Hematopoietic multipotent progenitor cell treated with erythropoietin and hydrocortisone succinate and interleukin-3 and kit ligand, for 4 days (in vitro differentiated cells): ENCODE measurements at regions not wholly inside any gene's neighbourhood (a gene's known extent, or its start where the extent isn't known, plus 50 kb on each side); places are given as distances from the start of the nearest gene placed in this dataset.

Source experiments
- DNase-seq: peaks from one replicate; pipeline ENCODE4 v3.0.0-alpha.2; 2015

DNA sequence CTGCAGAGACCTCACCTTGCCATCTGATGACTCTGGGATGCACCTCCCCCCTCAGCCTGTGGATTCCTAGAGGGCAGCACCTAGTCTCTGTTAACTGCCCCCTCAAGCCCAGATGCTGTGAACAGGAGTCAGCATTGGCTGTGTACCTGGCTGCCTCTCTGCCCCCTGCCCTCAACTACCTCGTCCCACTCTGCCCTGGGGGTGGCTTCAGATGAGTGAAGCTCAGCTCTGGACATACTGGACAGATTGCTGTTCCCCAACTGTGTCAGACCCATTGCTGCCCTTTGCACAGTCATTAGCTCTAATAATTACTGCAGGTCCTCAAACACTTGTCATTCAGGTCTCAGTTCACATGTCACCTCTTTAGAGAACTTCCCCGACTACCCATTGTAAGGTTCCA is 182.1 kb upstream of the TSHZ3 start:
- DNase-seq: no peak

- DNase-seq: no peak
These were observed 182.8 kb upstream of the TSHZ3 start for GRCh38 chr19:31532034-31532433.

GRCh38 chr19:31533114-31533513 is 183.9 kb upstream of the TSHZ3 start:
- DNase-seq: no peak

DNA sequence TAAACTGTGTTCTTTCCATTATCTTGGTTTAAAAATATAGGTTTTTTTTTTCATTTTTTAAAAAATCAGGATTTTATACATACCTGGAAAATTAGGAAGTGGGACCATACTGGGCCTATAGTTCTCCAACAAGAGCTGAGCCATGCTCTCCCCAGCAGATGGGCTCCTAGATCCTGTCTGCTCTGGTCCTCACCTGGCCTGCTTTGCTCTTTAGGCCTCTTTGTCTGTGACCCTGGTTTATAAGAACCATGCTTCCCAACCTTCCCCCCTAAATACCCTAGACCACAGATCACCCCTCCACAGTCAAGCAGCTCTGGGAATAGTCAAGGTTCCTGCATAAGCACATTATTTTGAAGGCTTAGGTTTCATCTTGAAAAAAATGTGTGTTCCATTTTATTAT is 185.0 kb upstream of the TSHZ3 start:
- DNase-seq: no peak

DNA sequence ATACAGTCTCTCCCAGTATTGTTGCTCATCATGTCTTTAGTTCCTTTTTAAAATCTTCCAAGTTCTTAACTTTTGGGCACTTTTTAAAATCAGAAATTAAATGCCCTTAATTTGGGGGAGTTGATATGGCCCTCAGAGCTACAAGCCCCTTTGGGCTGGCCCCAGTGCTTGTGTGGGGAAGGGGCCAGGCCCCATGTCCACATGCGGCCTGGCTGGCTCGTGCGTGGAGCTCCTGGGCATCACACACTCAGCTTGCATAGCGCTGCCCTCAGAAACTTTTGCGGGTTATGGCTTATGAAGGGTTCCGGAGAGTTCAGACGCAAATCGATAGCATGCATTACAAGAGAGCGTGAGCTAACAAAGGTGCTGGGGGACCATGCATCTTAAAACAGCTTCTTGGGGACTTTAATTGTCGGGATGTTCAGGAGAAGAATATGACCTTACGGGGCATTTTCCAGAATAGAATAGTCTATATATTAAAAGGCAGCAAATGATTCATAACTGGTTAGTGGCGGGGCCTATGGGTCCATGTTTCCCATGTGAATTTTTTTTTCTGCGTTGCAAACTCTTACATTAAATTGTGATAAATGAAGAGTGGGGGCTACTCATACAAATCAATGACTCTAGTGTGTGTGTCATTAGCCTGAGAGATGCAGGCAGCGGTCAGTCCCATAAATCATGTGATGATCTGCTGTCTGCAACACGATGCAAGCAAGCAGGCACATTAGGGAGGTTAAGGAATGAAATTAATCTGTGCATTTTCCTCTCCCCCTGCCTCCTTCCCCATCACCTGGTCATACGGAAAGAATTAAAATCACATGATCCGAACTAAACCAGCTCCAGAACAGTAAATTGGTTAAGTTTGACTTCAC is 185.8 kb upstream of the TSHZ3 start:
- no peak for DNase-seq

DNA sequence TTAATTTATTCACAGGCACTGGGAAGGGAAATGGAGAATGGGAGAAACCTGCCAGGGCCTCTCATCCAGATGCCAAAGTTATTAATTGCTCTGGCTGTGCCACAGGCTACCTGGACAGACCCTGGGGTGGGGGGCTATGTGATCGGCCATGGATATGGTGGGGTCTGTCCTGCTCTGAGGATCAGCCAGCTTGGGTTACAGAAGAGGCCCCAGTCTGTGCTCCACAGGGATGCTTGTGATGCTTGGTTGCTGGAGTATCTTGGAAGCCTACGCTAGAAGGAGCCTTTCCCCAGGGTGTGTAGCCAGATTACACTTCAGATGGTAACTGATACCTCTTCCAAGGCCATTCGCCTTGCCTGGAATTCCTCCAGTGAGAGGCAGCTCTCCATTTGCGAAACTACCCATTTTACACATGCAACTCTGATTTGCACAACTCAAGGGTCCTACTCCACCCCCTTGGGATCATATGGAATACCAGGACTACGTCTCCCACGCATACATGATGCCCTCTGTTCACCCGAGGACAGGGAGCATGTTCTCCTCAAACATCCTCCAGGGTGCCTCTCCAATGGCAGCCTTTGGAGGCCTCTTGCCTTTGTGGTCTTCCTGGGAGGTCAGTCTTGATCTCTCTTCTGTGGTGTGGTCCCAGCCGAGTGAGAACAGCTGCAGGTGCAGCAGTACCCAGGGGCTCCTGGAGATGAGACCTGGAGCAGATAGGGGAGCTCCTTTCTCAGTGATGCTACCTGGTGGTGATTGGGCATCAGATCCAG is 186.6 kb upstream of the TSHZ3 start:
- no peak for DNase-seq

DNA sequence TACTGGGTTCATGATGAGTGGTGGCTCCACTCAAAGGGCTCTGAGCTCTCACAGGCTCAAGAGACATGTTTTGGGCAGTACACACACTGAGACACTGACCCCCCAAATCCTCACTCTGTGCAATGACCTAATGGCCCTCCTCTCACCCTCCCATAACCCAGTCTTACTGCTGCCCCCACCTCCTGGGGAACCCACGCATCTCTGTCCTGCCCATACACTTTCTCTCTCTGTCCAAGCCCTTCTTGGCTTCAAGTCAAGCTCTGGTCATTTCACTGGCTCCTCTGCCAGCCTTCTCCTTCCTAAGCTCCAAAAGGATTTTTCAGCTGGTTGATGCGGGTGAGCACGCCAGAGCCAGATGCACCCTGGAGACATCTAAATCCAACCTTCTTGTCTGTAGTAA is 187.9 kb upstream of the TSHZ3 start:
- DNase-seq: no peak

- DNase-seq: peak; percentile 40
These were observed 188.7 kb upstream of the TSHZ3 start for GRCh38 chr19:31537902-31538301.

DNA sequence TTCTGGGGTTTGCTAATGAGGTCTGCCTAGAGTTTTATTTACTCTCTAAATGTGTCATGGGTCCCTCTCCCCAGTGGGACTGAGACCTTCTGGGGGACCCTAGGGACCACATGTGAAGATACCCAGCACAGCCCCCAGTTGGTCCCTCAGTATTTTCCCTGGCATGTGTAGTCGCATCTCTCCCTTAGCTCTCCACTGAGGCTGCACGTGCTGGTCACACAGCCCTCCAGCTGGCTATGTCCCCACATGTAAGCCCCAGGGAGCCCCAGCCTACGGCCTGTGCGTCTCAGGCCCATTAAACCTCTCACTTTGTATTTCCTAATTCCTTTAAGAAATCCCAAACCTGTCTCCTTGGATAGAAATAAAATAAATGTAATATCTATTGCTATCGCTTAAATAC is 189.6 kb upstream of the TSHZ3 start:
- DNase-seq: no peak

DNA sequence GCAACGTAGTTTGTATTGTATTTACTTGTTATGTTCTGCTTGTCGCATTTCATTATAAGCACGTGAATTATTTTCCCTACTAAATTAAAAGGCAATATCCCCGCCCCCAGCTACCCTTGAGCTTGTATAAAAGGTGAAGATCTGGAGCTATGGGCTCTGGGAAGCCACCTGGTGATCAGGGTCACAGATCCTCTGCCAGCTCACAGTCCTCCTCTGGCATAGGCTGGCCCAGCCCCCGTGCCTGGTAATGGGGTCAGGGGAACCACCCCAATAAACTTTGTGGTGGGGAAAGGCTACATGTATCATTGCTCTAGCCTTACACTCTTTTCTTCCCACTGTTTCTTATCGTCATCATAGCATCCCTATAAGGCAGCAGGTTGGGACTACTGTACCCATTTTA is 190.2 kb upstream of the TSHZ3 start:
- DNase-seq: no peak

GRCh38 chr19:31541396-31541795 is 192.2 kb upstream of the TSHZ3 start:
- no peak for DNase-seq

DNA sequence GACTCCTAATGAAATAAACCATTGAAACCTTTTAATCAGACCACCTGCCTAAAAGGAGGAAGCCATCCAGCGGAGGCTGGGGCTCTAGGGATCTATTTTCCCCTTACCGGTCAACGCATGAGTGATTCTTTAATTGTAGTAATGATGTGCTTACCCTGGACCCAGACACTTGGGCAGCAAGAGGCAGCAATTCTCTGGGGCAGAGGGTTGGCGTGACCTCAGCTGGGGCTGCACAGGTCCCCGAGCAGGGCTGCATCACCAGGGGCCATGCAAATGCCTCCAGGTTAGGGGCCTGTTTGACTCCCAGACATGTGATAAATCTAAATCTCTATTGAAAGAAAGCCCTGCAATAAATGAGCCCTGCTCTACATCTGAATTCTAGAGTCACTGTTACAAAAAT is 194.2 kb upstream of the TSHZ3 start:
- DNase-seq: no peak

DNA sequence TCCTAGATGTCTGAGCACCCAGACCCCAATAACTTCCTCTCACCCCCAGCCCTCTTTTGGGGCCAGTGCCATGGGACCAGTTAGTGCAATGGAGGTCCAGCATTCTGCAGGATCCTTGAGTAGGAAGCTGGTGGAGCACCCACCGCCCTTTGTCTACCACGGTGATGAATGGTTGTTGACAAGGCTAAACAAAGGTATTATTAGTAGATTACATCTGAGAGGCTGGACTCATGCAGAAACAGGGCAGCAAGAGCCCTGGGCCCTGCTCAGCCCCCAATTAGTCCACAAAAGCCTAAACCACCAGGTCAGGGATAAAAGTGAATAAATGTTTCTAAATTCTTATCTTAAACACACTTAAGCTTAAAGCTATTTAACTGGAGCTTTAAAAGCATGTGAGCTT is 196.5 kb upstream of the TSHZ3 start:
- no peak for DNase-seq

DNA sequence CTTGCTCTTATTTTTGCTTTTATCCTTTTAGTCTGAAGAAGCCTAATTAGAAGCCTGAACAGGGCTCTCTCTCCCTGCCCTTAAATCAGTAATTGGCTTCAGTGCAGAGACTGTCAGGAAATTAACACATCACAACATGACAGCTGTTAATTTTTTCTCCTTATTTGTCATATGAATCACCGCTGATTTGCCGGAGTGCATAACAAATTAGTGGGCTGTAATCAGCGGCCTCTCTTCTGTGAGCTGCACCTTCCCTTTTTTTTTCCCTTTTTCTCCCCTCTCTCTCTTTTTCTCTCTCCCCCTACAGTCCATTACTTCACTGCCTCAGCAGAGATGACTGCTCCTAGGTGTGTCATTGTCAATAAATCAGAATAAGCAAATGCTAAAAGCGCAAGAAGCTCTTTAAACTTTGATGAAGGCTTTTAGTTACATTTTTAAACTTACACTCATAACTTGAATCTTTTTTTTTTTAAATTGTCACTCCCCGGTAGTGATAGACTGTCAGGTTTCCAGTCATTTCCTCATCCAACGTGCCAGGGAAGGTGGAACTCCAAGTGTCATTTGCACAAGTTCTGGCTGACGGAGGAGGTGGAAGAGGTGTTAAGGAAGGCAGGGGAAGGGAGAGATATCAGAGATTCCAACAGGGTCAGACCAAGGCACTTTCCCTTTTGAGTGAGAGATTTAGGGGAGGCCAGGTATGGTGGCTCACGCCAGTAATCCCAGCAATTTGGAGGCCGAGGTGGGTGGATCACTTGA is 197.1 kb upstream of the TSHZ3 start:
- DNase-seq: no peak

DNA sequence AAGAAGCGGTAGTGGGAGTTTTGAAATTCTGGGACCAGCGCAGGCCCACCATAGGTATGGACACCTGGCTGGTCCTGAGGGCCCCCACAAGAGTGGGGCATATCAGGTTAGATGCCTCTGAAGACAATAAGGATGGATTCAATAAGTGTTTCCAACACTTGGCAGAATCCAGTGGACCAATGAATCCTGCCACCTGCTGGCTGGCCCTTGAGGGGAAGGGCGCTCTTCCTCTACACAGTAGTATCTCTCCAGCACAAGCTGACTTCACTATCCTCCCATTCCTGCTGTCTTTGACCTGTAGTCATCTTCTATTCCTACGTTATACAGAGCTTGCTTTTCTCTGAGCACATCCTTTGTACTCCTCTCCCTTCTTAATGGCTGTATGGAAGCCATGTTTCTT is 199.7 kb upstream of the TSHZ3 start:
- DNase-seq: peak; percentile 22

DNA sequence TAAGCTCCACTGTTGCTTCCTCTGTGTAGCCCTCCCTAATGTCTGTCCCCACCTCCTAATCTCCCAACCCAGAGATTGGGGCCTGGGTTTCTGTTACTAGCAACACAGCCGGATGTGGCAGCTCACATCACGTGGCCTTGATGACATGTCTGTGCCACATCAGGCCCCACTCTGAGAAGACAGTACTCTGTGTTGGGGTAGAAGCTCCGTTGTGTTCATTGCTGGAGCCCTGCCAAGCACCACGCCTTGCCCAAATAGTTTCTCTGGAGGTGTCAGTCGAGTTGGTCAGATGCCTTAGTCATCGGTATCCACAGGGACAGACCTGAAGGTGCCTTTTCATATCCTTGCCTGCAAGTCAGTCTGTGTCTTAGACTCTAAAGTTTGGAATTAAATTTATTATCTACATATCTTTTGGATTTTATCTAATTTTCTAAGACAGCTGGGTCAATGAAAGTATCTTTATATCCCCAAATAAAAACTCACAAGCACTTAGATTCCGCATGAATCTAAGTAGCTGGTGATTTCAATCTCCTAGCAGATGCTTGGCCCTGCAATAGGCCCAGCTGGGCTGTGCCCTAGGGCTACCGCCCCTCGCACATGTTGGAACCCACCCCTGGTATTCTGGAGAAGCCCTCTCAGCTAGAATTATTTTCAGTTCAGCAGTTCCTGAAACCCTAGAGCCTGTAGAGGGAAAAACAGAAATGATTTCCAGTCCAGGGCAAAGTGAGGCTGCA is 204.0 kb upstream of the TSHZ3 start:
- DNase-seq: peak; percentile 4

DNA sequence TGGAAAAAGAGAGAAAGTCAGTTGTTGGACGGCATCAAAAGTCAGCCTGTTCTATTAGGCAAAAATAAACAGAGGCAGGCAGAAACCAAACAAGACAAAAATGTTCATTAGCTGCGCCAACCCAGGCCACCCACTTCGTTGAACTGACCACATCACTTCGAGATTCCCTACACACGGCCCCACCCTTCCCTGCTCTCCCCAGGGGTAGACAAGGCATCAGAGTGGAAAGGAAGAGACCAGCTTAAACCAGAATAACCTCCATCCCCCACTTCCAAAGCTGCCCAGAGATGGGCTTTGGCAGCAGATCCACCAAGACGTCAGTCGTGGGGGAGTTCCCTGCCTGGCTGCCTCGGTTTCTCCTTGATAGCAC is 204.6 kb upstream of the TSHZ3 start:
- no peak for DNase-seq

GRCh38 chr19:31554360-31554759 is 205.1 kb upstream of the TSHZ3 start:
- DNase-seq: no peak

- no peak for DNase-seq
These were observed 206.5 kb upstream of the TSHZ3 start for GRCh38 chr19:31555634-31556215.

- no peak for DNase-seq
These were observed 210.3 kb upstream of the TSHZ3 start for GRCh38 chr19:31559494-31559893.

DNA sequence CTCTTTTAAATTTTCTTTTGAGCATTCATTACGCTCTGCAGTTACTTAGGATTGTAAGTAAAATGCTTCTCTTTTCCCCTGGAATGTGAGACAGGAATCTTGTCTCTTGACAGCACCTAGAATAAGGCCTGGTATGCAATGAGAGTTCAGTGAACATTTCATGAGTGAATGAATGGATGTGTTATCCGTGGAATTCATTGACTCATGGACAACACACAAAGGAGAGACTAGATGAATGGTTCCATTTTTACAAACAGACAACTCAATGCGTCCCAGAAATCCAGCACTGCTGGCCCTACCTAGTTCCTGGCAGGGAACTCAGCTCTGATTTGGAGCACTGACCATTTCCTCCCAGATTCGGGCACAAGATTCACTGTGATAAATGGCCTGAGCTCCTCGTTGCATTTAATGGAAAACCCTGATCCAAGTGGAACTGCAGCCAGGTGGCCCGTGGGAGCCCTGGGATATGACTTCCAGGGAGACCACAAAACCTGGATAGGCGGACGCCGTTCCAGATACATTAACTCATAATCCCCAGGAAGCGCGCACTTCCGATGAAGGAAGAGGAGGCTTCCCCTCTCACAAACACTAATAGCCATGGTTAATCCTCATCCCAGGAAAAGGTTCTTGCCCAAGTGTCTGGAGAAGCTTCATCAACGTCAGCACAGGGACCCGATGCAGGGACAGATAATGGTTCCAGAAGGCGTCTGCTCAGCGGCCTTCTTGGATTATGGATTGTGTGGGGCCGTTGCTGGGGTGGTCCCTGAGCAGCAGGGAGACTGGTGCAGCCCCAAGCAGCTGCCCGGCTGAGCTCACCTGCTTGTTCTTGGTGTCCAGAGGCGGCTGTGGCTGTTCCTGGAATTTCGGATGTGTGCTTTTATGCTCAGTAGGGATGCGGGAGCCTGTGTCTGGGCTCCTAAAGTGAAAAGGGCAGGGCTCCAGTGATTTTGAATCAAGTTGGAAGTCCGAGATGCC is 211.1 kb upstream of the TSHZ3 start:
- no peak for DNase-seq
